ENCODE measurements at regions not wholly inside any gene's neighbourhood (a gene's known extent, or its start where the extent isn't known, plus 50 kb on each side); places are given as distances from the start of the nearest gene placed in this dataset.

DNA sequence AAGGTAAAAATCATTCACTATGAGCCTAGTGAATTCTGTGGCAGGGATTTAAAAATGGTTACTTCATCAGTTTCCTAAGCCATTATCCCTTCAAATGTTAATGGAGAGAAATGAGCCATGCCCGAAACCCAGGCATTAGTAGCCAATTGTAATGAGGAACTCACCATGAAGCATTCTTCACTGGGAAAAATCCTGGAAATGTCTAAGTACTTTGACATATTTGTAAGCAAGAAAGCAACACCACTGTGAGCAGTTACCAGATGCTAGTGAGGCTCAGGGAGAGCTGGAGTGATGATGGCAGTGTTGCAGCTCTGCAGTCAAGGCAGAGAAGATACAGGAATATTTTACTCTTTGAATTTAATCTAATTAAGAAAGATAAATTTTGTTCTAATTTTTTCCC is 220.0 kb upstream of the MBL2 start:
- H3K4me1 ChIP-seq: no peaks in the 10 kb centered on the region
- TF ChIP-seq, protein P1, sequence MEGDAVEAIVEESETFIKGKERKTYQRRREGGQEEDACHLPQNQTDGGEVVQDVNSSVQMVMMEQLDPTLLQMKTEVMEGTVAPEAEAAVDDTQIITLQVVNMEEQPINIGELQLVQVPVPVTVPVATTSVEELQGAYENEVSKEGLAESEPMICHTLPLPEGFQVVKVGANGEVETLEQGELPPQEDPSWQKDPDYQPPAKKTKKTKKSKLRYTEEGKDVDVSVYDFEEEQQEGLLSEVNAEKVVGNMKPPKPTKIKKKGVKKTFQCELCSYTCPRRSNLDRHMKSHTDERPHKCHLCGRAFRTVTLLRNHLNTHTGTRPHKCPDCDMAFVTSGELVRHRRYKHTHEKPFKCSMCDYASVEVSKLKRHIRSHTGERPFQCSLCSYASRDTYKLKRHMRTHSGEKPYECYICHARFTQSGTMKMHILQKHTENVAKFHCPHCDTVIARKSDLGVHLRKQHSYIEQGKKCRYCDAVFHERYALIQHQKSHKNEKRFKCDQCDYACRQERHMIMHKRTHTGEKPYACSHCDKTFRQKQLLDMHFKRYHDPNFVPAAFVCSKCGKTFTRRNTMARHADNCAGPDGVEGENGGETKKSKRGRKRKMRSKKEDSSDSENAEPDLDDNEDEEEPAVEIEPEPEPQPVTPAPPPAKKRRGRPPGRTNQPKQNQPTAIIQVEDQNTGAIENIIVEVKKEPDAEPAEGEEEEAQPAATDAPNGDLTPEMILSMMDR (IDR thresholded peaks at IDR 0.05): no peak
- H3K9me3 ChIP-seq (ENCODE audit: control insufficient read depth, low read length): no peaks in the 10 kb centered on the region
- H3K4me3 ChIP-seq (ENCODE audit: low read depth, low read length): no peak overlapping the region
- H3K4me2 ChIP-seq (ENCODE audit: low read length): no peak overlapping the region
- peak overlapping the region; percentile 29 for H2AFZ ChIP-seq
- no peaks in the 10 kb centered on the region for H3K79me2 ChIP-seq
- no peak overlapping the region for H3K9ac ChIP-seq
- no peaks in the 10 kb centered on the region for H3K27me3 ChIP-seq (ENCODE audit: control insufficient read depth, insufficient read depth, low read length)
- H3K27ac ChIP-seq: no peak overlapping the region
- H3K36me3 ChIP-seq (ENCODE audit: control insufficient read depth, insufficient read depth, low read length): no peaks in the 10 kb centered on the region

GRCh38 chr10:52988923-52989322 is 216.3 kb upstream of the MBL2 start:
- Histone ChIP-seq H3K36me3 (ENCODE audit: control insufficient read depth, insufficient read depth, low read length) (no peaks in the 10 kb centered on the region), H3K4me1 (no peaks in the 10 kb centered on the region), H2AFZ (no peak overlapping the region), H3K27ac (no peak overlapping the region), H3K79me2 (no peaks in the 10 kb centered on the region), H3K9ac (no peak overlapping the region), H3K4me2 (ENCODE audit: low read length) (no peak overlapping the region), H3K27me3 (ENCODE audit: control insufficient read depth, insufficient read depth, low read length) (no peaks in the 10 kb centered on the region), H3K4me3 (ENCODE audit: low read depth, low read length) (no peak overlapping the region), H3K9me3 (ENCODE audit: control insufficient read depth, low read length) (no peaks in the 10 kb centered on the region)
- TF ChIP-seq, protein P1 (IDR thresholded peaks at IDR 0.05): no peak

- no peaks in the 10 kb centered on the region for H3K9me3 ChIP-seq (ENCODE audit: control insufficient read depth, low read length)
- no peak overlapping the region for H3K27ac ChIP-seq
- H3K36me3 ChIP-seq (ENCODE audit: control insufficient read depth, insufficient read depth, low read length): no peaks in the 10 kb centered on the region
- no peaks in the 10 kb centered on the region for H3K79me2 ChIP-seq
- TF ChIP-seq, protein P1 (IDR thresholded peaks at IDR 0.05): no peak
- no peak overlapping the region for H3K9ac ChIP-seq
- H3K4me2 ChIP-seq (ENCODE audit: low read length): no peak overlapping the region
- no peaks in the 10 kb centered on the region for H3K27me3 ChIP-seq (ENCODE audit: control insufficient read depth, insufficient read depth, low read length)
- no peak overlapping the region for H2AFZ ChIP-seq
- H3K4me3 ChIP-seq (ENCODE audit: low read depth, low read length): no peak overlapping the region
- H3K4me1 ChIP-seq: no peaks in the 10 kb centered on the region
Observed at GRCh38 chr10:52986125-52986524, 213.5 kb upstream of the MBL2 start.

DNA sequence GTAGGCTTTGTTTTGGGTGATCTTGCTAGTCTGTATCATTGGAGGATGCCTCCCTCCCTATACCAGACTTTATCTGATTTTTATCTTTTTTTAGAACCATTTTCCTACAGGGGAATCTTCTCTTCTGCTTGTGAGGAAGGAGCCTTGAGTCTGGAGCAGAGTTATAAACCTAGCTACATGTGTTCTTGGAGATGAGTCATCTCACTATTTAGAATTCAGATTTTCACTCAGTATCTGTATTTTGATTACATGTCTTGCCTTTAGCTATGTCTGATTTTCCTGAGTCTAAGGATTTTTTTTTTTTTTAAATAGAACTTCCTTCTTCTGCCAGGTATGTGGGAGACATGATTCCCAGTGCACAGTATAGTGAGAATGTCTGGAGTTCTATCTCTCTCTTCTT is 211.6 kb upstream of the MBL2 start:
- H3K27me3 ChIP-seq (ENCODE audit: control insufficient read depth, insufficient read depth, low read length): no peaks in the 10 kb centered on the region
- no peak overlapping the region for H3K9ac ChIP-seq
- H2AFZ ChIP-seq: peak overlapping the region; percentile 63
- H3K9me3 ChIP-seq (ENCODE audit: control insufficient read depth, low read length): no peaks in the 10 kb centered on the region
- TF ChIP-seq, protein P1 (IDR thresholded peaks at IDR 0.05): no peak
- no peak overlapping the region for H3K27ac ChIP-seq
- no peaks in the 10 kb centered on the region for H3K4me1 ChIP-seq
- no peak overlapping the region for H3K4me2 ChIP-seq (ENCODE audit: low read length)
- H3K79me2 ChIP-seq: no peaks in the 10 kb centered on the region
- H3K36me3 ChIP-seq (ENCODE audit: control insufficient read depth, insufficient read depth, low read length): no peaks in the 10 kb centered on the region
- no peak overlapping the region for H3K4me3 ChIP-seq (ENCODE audit: low read depth, low read length)

DNA sequence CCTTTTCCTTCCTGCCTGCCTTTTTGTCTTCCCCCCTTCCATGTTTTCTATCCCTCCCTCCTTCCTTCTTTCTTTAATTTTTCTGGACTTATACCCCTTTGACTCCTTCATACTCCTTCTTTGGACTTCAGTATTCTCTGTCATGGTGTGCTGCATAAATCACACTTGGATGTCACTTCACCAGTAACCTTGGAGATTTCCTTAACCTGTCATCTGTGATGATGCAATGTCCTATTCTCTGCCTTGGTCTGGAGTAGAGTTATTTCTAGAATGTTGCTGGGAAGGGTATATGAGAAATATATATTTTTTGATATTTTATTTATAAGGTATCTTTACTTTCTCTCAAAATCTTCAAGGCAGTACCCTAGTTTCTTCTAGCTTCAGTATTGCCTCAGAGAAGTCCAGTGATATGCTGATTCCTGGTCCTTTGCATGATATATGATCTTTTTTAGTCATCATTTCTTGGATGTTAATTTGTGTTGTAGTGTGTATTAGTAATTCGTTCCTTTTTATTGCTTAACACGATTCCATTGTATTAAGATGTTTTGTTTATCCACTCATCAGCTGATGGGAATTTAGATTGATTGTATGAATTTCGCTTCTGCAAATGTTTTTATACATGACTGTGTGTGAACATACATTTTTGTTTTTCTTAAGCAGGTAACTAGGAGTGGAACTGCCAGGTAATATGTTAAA is 206.9 kb upstream of the MBL2 start:
- no peaks in the 10 kb centered on the region for H3K4me1 ChIP-seq
- TF ChIP-seq, protein P1 (IDR thresholded peaks at IDR 0.05): no peak
- no peak overlapping the region for H3K4me3 ChIP-seq (ENCODE audit: low read depth, low read length)
- H3K27me3 ChIP-seq (ENCODE audit: control insufficient read depth, insufficient read depth, low read length): no peaks in the 10 kb centered on the region
- no peak overlapping the region for H3K27ac ChIP-seq
- peak overlapping the region; percentile 25 for H2AFZ ChIP-seq
- H3K9me3 ChIP-seq (ENCODE audit: control insufficient read depth, low read length): no peaks in the 10 kb centered on the region
- H3K79me2 ChIP-seq: no peaks in the 10 kb centered on the region
- H3K4me2 ChIP-seq (ENCODE audit: low read length): no peak overlapping the region
- no peaks in the 10 kb centered on the region for H3K36me3 ChIP-seq (ENCODE audit: control insufficient read depth, insufficient read depth, low read length)
- H3K9ac ChIP-seq: no peak overlapping the region

Data from parathyroid adenoma (tissue), 2 donors.